ENCODE measurements at regions not wholly inside any gene's neighbourhood (a gene's known extent, or its start where the extent isn't known, plus 50 kb on each side); places are given as distances from the start of the nearest gene placed in this dataset.
A peak's percentile ranks its signal among the peaks of the same experiment; 100 is the strongest.

GRCh38 chr4:114728426-114728825 lies 129.8 kb downstream of the UGT8 start:
- Histone ChIP-seq H3K27me3 (replicated peaks; ENCODE audit: control insufficient read depth, insufficient read depth, low read length) (no peaks in the 10 kb centered on the region), H3K4me3 (ENCODE audit: low read length) (no peak overlapping the region), H3K9me3 (ENCODE audit: control insufficient read depth, low read length) (no peaks in the 10 kb centered on the region), H3K9ac (ENCODE audit: low read length) (no peak overlapping the region), H3K4me1 (ENCODE audit: control insufficient read depth, insufficient read depth, low read length) (no peaks in the 10 kb centered on the region), H3K36me3 (ENCODE audit: control insufficient read depth, insufficient read depth, low read length, severe bottlenecking) (no peaks in the 10 kb centered on the region)
- no peak for DNase-seq (ENCODE audit: low read depth)

GRCh38 chr4:114729068-114729738 lies 130.6 kb downstream of the UGT8 start:
- Histone ChIP-seq H3K4me3 (ENCODE audit: low read length) (no peak overlapping the region), H3K9ac (ENCODE audit: low read length) (no peak overlapping the region), H3K27me3 (replicated peaks; ENCODE audit: control insufficient read depth, insufficient read depth, low read length) (no peaks in the 10 kb centered on the region), H3K36me3 (ENCODE audit: control insufficient read depth, insufficient read depth, low read length, severe bottlenecking) (no peaks in the 10 kb centered on the region), H3K4me1 (ENCODE audit: control insufficient read depth, insufficient read depth, low read length) (no peaks in the 10 kb centered on the region), H3K9me3 (ENCODE audit: control insufficient read depth, low read length) (no peaks in the 10 kb centered on the region)
- DNase-seq (ENCODE audit: low read depth) = no peak

GRCh38 chr4:114734594-114734993 lies 136.0 kb downstream of the UGT8 start:
- H3K4me1 ChIP-seq (ENCODE audit: control insufficient read depth, insufficient read depth, low read length) = no peaks in the 10 kb centered on the region
- DNase-seq (ENCODE audit: low read depth) = peak; percentile 1
- H3K4me3 ChIP-seq (ENCODE audit: low read length) = no peak overlapping the region
- no peaks in the 10 kb centered on the region for H3K9me3 ChIP-seq (ENCODE audit: control insufficient read depth, low read length)
- H3K27me3 ChIP-seq (replicated peaks; ENCODE audit: control insufficient read depth, insufficient read depth, low read length) = no peaks in the 10 kb centered on the region
- no peak overlapping the region for H3K9ac ChIP-seq (ENCODE audit: low read length)
- H3K36me3 ChIP-seq (ENCODE audit: control insufficient read depth, insufficient read depth, low read length, severe bottlenecking) = no peaks in the 10 kb centered on the region

DNA sequence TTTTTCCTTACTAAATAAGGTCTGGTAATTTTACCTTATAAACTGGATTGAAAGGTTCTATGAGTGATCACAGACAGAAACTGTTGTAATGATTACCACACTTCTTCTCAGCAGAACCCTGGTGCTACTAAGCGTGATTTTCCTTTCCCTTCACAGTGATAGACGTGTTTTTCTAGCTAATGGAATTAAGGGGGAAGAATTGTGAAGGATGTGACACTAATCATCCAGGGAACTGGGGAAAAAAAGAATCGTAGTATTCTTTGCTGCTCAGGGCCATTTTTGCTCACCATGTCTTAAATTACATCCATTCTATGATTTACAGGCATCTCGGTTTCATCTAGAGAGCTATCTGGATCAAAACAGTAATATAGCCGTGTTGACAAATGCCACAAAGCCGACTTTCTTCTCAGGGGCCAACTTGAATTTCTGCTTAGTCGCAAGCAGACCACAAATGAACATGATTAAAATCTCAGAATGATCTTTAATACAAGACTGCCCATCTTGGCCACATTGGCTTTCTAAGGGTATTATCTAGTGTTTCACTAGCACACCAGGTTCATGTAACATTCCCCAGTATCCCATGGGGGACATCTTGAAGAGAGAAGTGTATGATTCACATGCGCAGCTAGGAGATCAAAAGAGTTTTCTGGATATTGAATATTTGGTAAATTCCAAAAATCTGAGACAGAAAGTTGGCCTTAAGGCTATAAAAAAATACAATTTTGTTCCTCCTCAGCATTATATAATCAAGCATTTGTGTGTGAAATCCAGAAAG lies 154.0 kb downstream of the UGT8 start:
- Histone ChIP-seq H3K9ac (ENCODE audit: low read length) (no peak overlapping the region), H3K4me3 (ENCODE audit: low read length) (no peak overlapping the region), H3K27me3 (replicated peaks; ENCODE audit: control insufficient read depth, insufficient read depth, low read length) (no peaks in the 10 kb centered on the region), H3K36me3 (ENCODE audit: control insufficient read depth, insufficient read depth, low read length, severe bottlenecking) (no peaks in the 10 kb centered on the region), H3K4me1 (ENCODE audit: control insufficient read depth, insufficient read depth, low read length) (no peaks in the 10 kb centered on the region), H3K9me3 (ENCODE audit: control insufficient read depth, low read length) (no peaks in the 10 kb centered on the region)
- DNase-seq (ENCODE audit: low read depth) = no peak

GRCh38 chr4:114754616-114755015 lies 156.0 kb downstream of the UGT8 start:
- Histone ChIP-seq H3K4me1 (ENCODE audit: control insufficient read depth, insufficient read depth, low read length) (no peaks in the 10 kb centered on the region), H3K36me3 (ENCODE audit: control insufficient read depth, insufficient read depth, low read length, severe bottlenecking) (no peaks in the 10 kb centered on the region), H3K9ac (ENCODE audit: low read length) (no peak overlapping the region), H3K4me3 (ENCODE audit: low read length) (no peak overlapping the region), H3K27me3 (replicated peaks; ENCODE audit: control insufficient read depth, insufficient read depth, low read length) (no peaks in the 10 kb centered on the region), H3K9me3 (ENCODE audit: control insufficient read depth, low read length) (no peaks in the 10 kb centered on the region)
- no peak for DNase-seq (ENCODE audit: low read depth)

DNA sequence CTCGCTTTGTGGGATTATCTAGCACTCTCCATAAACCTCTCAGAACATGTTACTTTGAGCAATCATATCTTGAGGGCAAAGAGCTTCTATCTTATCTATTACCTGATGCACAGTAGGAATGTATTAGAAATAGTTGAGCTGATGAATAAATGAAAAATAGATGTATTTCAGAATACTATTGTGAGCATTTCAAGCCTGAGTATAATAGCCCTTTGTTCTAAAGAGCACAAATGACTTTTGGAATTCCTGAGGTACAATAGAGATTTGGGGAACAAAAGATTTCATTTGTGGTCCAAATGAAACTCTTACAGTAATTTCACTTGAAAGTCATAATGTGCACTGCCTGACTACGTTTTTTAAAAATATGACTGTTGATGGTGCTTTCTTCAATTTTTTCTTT lies 159.5 kb downstream of the UGT8 start:
- Histone ChIP-seq H3K4me1 (ENCODE audit: control insufficient read depth, insufficient read depth, low read length) (no peaks in the 10 kb centered on the region), H3K9me3 (ENCODE audit: control insufficient read depth, low read length) (no peaks in the 10 kb centered on the region), H3K9ac (ENCODE audit: low read length) (no peak overlapping the region), H3K27me3 (replicated peaks; ENCODE audit: control insufficient read depth, insufficient read depth, low read length) (no peaks in the 10 kb centered on the region), H3K4me3 (ENCODE audit: low read length) (no peak overlapping the region), H3K36me3 (ENCODE audit: control insufficient read depth, insufficient read depth, low read length, severe bottlenecking) (no peaks in the 10 kb centered on the region)
- DNase-seq (ENCODE audit: low read depth) = no peak

DNA sequence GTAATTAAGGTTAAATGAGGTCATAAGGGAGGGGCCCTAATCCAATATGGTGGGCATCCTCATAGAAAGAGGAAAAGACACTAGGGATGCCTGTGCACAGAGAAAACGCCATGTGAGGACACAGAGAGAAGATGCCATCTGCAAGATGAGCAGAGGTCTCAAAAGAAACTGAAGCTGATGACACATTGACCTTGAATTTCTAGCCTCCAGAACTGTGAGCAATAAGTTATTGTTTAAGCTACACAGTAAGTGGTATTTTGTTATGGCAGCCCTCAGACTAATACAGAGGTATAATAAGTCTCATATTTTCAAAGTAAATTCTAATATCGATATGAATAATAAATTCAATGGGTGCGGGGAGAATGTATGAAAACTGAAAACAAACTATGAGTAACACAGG lies 169.9 kb downstream of the UGT8 start:
- H3K4me3 ChIP-seq (ENCODE audit: low read length) = no peak overlapping the region
- no peak overlapping the region for H3K9ac ChIP-seq (ENCODE audit: low read length)
- no peaks in the 10 kb centered on the region for H3K36me3 ChIP-seq (ENCODE audit: control insufficient read depth, insufficient read depth, low read length, severe bottlenecking)
- no peaks in the 10 kb centered on the region for H3K27me3 ChIP-seq (replicated peaks; ENCODE audit: control insufficient read depth, insufficient read depth, low read length)
- DNase-seq (ENCODE audit: low read depth) = no peak
- H3K9me3 ChIP-seq (ENCODE audit: control insufficient read depth, low read length) = no peaks in the 10 kb centered on the region
- H3K4me1 ChIP-seq (ENCODE audit: control insufficient read depth, insufficient read depth, low read length) = no peaks in the 10 kb centered on the region

GRCh38 chr4:114770624-114771023 lies 172.0 kb downstream of the UGT8 start:
- Histone ChIP-seq H3K27me3 (replicated peaks; ENCODE audit: control insufficient read depth, insufficient read depth, low read length) (no peaks in the 10 kb centered on the region), H3K4me3 (ENCODE audit: low read length) (no peak overlapping the region), H3K9ac (ENCODE audit: low read length) (no peak overlapping the region), H3K4me1 (ENCODE audit: control insufficient read depth, insufficient read depth, low read length) (no peaks in the 10 kb centered on the region), H3K9me3 (ENCODE audit: control insufficient read depth, low read length) (no peaks in the 10 kb centered on the region), H3K36me3 (ENCODE audit: control insufficient read depth, insufficient read depth, low read length, severe bottlenecking) (no peaks in the 10 kb centered on the region)
- no peak for DNase-seq (ENCODE audit: low read depth)

GRCh38 chr4:114773339-114773738 lies 174.7 kb downstream of the UGT8 start:
- Histone ChIP-seq H3K4me3 (ENCODE audit: low read length) (no peak overlapping the region), H3K9ac (ENCODE audit: low read length) (no peak overlapping the region), H3K27me3 (replicated peaks; ENCODE audit: control insufficient read depth, insufficient read depth, low read length) (no peaks in the 10 kb centered on the region), H3K4me1 (ENCODE audit: control insufficient read depth, insufficient read depth, low read length) (no peaks in the 10 kb centered on the region), H3K36me3 (ENCODE audit: control insufficient read depth, insufficient read depth, low read length, severe bottlenecking) (no peaks in the 10 kb centered on the region), H3K9me3 (ENCODE audit: control insufficient read depth, low read length) (no peaks in the 10 kb centered on the region)
- DNase-seq (ENCODE audit: low read depth) = no peak

All from adipocyte (in vitro differentiated cells).